ENCODE measurements at regions not wholly inside any gene's neighbourhood (a gene's known extent, or its start where the extent isn't known, plus 50 kb on each side); places are given as distances from the start of the nearest gene placed in this dataset.
"Not testable (repeated sequence)": the region's sequence is repeated elsewhere in the genome, so short reads cannot be mapped to it uniquely, and the experiment has no call there.

- H3K27me3 ChIP-seq (ENCODE audit: low read depth): no peaks in the 10 kb centered on the region
- TF ChIP-seq CTCF (IDR thresholded peaks at IDR 0.05; ENCODE audit: borderline replicate concordance): no peak
- intact Hi-C loops (cut with micrococcal nuclease): no loop called here
- DNase-seq: no peak
- no peak overlapping the region for H3K4me3 ChIP-seq
- no peaks in the 10 kb centered on the region for H3K36me3 ChIP-seq
- no peak overlapping the region for H3K27ac ChIP-seq (replicated peaks)
- H3K4me1 ChIP-seq: no peaks in the 10 kb centered on the region
- peaks cover 21% of the 10 kb centered on the region for H3K9me3 ChIP-seq (replicated peaks)
Measured at GRCh38 chr5:30469691-30470090, 723.8 kb upstream of the CDH6 start.

DNA sequence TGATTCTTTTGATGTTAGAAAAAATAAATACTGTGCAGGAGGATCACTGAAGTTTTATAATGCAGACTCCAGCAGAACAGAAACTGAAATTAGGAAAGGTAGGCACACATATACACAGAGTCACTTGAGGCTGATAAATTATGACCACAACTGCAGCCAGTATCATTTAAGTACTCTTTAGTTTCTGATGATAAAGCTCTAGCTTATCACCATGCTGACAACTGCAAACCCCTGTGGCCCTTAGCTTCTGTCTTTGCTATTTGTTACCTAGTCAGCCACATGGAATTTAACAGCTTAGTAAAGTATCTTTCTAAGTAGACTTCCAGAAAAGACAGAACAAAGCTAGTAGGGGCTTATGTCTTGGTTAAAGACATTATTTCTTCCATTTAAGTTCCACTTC lies 734.8 kb upstream of the CDH6 start:
- TF ChIP-seq CTCF (IDR thresholded peaks at IDR 0.05; ENCODE audit: borderline replicate concordance): no peak
- Histone ChIP-seq H3K36me3 (no peaks in the 10 kb centered on the region), H3K4me3 (no peak overlapping the region), H3K27me3 (ENCODE audit: low read depth) (no peaks in the 10 kb centered on the region), H3K9me3 (replicated peaks) (peaks cover 15% of the 10 kb centered on the region), H3K27ac (replicated peaks) (no peak overlapping the region), H3K4me1 (no peaks in the 10 kb centered on the region)
- no peak for DNase-seq
- intact Hi-C loops (cut with micrococcal nuclease): no loop called here

- H3K9me3 ChIP-seq (replicated peaks); H3K27ac ChIP-seq (replicated peaks); DNase-seq; H3K4me3 ChIP-seq; intact Hi-C loops (cut with micrococcal nuclease); H3K36me3 ChIP-seq; H3K4me1 ChIP-seq; H3K27me3 ChIP-seq (ENCODE audit: low read depth): not testable (repeated sequence)
Measured at GRCh38 chr5:30455484-30455883, 738.0 kb upstream of the CDH6 start.

DNA sequence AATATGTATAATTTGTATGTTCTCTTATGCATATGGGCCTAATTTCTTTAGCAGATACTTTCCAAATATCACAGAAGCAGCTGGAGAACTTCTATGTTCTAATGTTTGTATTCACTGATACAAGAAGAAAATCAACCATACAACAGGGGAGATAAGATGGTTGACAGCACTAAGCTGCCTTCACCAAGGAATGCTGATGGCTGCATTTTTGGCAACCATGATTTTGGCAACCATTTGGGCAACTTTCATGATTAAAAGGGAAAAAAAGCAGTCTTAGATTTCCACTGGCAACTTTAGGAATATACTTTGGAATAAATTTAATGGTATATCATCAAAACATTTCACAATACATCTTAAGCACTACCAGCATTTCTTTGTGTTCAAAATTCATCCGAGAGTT lies 740.3 kb upstream of the CDH6 start:
- Histone ChIP-seq H3K36me3 (no peaks in the 10 kb centered on the region), H3K4me1 (no peaks in the 10 kb centered on the region), H3K4me3 (no peak overlapping the region), H3K27ac (replicated peaks) (no peak overlapping the region), H3K9me3 (replicated peaks) (peaks cover 3% of the 10 kb centered on the region), H3K27me3 (ENCODE audit: low read depth) (no peaks in the 10 kb centered on the region)
- no peak for TF ChIP-seq CTCF (IDR thresholded peaks at IDR 0.05; ENCODE audit: borderline replicate concordance)
- no peak for DNase-seq
- intact Hi-C loops (cut with micrococcal nuclease): no loop called here

GRCh38 chr5:30450153-30450552 lies 743.3 kb upstream of the CDH6 start:
- intact Hi-C loops (cut with micrococcal nuclease): no loop called here

GRCh38 chr5:30447431-30447830 lies 746.1 kb upstream of the CDH6 start:
- Histone ChIP-seq H3K27ac (replicated peaks) (no peak overlapping the region), H3K9me3 (replicated peaks) (peaks cover 4% of the 10 kb centered on the region), H3K36me3 (no peaks in the 10 kb centered on the region), H3K4me1 (no peaks in the 10 kb centered on the region), H3K27me3 (ENCODE audit: low read depth) (no peaks in the 10 kb centered on the region), H3K4me3 (no peak overlapping the region)
- TF ChIP-seq CTCF (IDR thresholded peaks at IDR 0.05; ENCODE audit: borderline replicate concordance): no peak
- DNase-seq: no peak
- intact Hi-C loops (cut with micrococcal nuclease): no loop called here

More at GRCh38 chr5:30450153-30450552, 743.3 kb upstream of the CDH6 start:
- no peaks in the 10 kb centered on the region for H3K4me1 ChIP-seq
- H3K27ac ChIP-seq (replicated peaks): no peak overlapping the region
- H3K4me3 ChIP-seq: no peak overlapping the region
- TF ChIP-seq CTCF (IDR thresholded peaks at IDR 0.05; ENCODE audit: borderline replicate concordance): no peak
- H3K9me3 ChIP-seq (replicated peaks): peaks cover 3% of the 10 kb centered on the region
- no peaks in the 10 kb centered on the region for H3K36me3 ChIP-seq
- H3K27me3 ChIP-seq (ENCODE audit: low read depth): no peaks in the 10 kb centered on the region
- DNase-seq: no peak

All from left ventricle myocardium inferior (tissue), 1 donor.